Breast epithelium (tissue), 4 donors: ENCODE measurements at regions not wholly inside any gene's neighbourhood (a gene's known extent, or its start where the extent isn't known, plus 50 kb on each side); places are given as distances from the start of the nearest gene placed in this dataset.

Experiments used
- DNase-seq, 2 donors: peaks; one replicate each; pipeline ENCODE4 v3.0.0-alpha.2; 2019; ENCODE audit warnings: low spot score in 2 of 2
- H3K27ac ChIP-seq, 2 donors: fragments of 200-600 bp; sonication (generic) in 1 of 2; one replicate each; pipeline ENCODE4 v1.5.1; 2016 to 2019; ENCODE audit warnings: mild to moderate bottlenecking in 1 of 2
- H3K27me3 ChIP-seq, 2 donors: fragments of 200-600 bp; sonication (generic) in 1 of 2; one replicate each; pipeline versions ENCODE4 v1.5.1 to v1.6.0; 2017 to 2019; ENCODE audit warnings: control low read depth in 1 of 2, mild to moderate bottlenecking in 1 of 2
- H3K36me3 ChIP-seq: fragments of 200-600 bp; one replicate; pipeline ENCODE4 v1.5.1; 2019
- H3K4me1 ChIP-seq, 2 donors: fragments of 200-600 bp; sonication (generic); one replicate each; pipeline ENCODE4 v1.5.1; 2016 to 2019; ENCODE audit warnings: control low read depth in 1 of 2
- H3K4me3 ChIP-seq, 3 donors: fragments of 200-600 bp; sonication (generic); 1 replicate in 2 of 3; 2 replicates in 1 of 3; pipeline ENCODE4 v1.5.1; 2016 to 2019; ENCODE audit warnings: mild to moderate bottlenecking in 3 of 3, moderate library complexity in 2 of 3
- H3K9me3 ChIP-seq, 2 donors: fragments of 200-600 bp; sonication (generic) in 1 of 2; one replicate each; pipeline ENCODE4 v1.5.1; 2016 to 2019; ENCODE audit warnings: control low read depth in 1 of 2
- CTCF ChIP-seq, 3 donors: fragments of 450-650 bp; IDR thresholded peaks; one replicate each; pipeline ENCODE4 v1.5.1; 2016 to 2017; ENCODE audit warnings: antibody characterized with exemption in 3 of 3, mild to moderate bottlenecking in 3 of 3, moderate library complexity in 3 of 3
- POLR2A ChIP-seq: fragments of 450-650 bp; IDR thresholded peaks from one replicate; pipeline ENCODE4 v1.6.1; 2016; ENCODE audit warnings: antibody characterized with exemption, mild to moderate bottlenecking, moderate library complexity
- POLR2AphosphoS5 ChIP-seq, 3 donors: sonication (generic); formaldehyde crosslinking; IDR thresholded peaks; one replicate each; pipeline ENCODE4 v1.6.1; 2017; ENCODE audit warnings: antibody characterized with exemption in 3 of 3
- intact Hi-C: fragments of 100-400 bp; cut with DNase I; formaldehyde crosslinking; loops from one replicate; pipeline ENCODE4 v1.15.1; 2023; ENCODE audit warnings: low total_unique reads

- H3K4me1 ChIP-seq, result no peaks in the 10 kb centered on the region
- no peak overlapping the region for H3K27ac ChIP-seq
- intact Hi-C loops, result no loop called here
- DNase-seq, result no peak
- H3K27me3 ChIP-seq, result peaks cover 0 to 37% of the 10 kb centered on the region in 2 donors
- TF ChIP-seq POLR2AphosphoS5 (IDR thresholded peaks at IDR 0.05) (no peak), CTCF (IDR thresholded peaks at IDR 0.05) (no peak), POLR2A (no peak)
- no peak overlapping the region for H3K4me3 ChIP-seq
- H3K36me3 ChIP-seq, result no peaks in the 10 kb centered on the region
- peaks cover 8 to 22% of the 10 kb centered on the region in 2 donors for H3K9me3 ChIP-seq
Observed at GRCh38 chr22:47789171-47789570, 1026.7 kb downstream of the TBC1D22A start.

GRCh38 chr22:47788461-47788860, 1026.0 kb downstream of the TBC1D22A start:
- Histone ChIP-seq H3K9me3 (peaks cover 8 to 22% of the 10 kb centered on the region in 2 donors), H3K27me3 (peaks cover 0 to 42% of the 10 kb centered on the region in 2 donors), H3K4me1 (no peaks in the 10 kb centered on the region), H3K27ac (no peak overlapping the region), H3K4me3 (no peak overlapping the region), H3K36me3 (no peaks in the 10 kb centered on the region)
- intact Hi-C loops, result no loop called here
- DNase-seq, result no peak
- TF ChIP-seq POLR2A (no peak), CTCF (IDR thresholded peaks at IDR 0.05) (no peak), POLR2AphosphoS5 (IDR thresholded peaks at IDR 0.05) (no peak)

DNA sequence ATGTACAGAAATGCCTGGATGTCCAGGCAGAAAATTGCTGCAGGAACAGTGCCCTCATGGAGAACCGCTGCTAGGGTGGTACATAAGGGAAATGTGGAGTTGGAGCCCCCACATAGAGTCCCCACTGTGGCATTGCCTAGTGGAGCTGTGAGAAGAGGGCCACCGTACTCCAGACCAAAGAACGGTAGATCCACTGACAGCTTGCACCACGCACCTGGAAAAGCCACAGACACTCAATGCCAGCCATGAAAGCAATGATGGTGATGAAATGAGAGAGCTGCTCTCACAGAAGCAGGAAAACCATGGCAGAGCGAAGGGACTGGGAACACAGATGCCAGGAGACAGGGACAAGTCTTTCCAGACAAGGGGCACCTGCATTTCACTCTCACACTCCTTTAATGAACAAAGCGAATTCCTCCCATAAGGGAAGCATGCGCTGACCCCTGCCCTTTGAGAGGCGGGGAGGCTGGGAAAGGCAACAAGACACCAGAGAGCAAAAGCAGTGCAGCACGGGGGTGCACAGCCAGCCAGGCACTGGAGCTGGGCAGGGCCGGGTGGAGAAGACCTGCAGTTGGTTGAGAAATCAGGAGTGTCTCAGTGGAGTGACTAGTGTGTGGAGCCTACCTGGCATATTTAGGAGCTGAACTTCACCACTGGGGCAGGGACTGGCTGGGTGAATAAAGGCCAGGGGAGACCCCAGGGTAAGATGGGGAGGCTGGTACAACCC, 1025.2 kb downstream of the TBC1D22A start:
- no peak overlapping the region for H3K4me3 ChIP-seq
- H3K27ac ChIP-seq, result no peak overlapping the region
- TF ChIP-seq CTCF (IDR thresholded peaks at IDR 0.05) (no peak), POLR2AphosphoS5 (IDR thresholded peaks at IDR 0.05) (no peak), POLR2A (no peak)
- H3K9me3 ChIP-seq, result peaks cover 8 to 22% of the 10 kb centered on the region in 2 donors
- H3K36me3 ChIP-seq, result no peaks in the 10 kb centered on the region
- no peak for DNase-seq
- peaks cover 0 to 50% of the 10 kb centered on the region in 2 donors for H3K27me3 ChIP-seq
- intact Hi-C loops, result no loop called here
- H3K4me1 ChIP-seq, result no peaks in the 10 kb centered on the region

DNA sequence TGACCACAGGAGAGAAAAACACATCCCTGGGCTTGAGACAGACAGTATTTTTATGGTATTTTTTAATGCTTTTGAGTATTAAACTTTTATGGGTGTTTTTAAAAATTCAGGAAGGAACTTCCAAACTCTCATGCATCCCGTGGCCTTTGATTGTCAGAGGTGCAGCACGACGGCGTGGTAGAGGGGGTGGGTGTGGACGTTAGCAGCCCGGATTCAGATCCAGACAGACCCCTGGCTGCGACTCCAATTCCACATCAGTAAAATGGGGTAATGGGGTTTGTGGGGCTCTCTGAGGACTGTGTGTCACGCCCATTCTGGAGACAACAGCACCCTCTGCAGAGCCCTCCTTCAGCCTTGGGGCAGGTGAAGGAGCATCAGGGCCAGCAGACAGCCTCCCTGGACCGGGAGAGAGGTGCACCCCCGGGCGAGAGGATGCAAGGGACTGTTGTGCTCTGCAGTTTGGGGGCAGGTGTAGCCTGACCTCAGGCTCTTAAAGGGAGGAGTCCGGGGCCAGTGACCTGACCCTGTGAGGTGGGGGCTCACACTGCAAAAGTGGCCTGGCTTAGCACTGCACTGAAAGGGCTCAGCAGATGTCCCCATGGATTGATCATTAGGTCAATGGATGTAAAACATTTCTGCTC, 1024.3 kb downstream of the TBC1D22A start:
- intact Hi-C loops, result no loop called here
- no peak overlapping the region for H3K27ac ChIP-seq
- TF ChIP-seq POLR2A (no peak), CTCF (IDR thresholded peaks at IDR 0.05) (no peak), POLR2AphosphoS5 (IDR thresholded peaks at IDR 0.05) (no peak)
- peaks cover 0 to 53% of the 10 kb centered on the region in 2 donors for H3K27me3 ChIP-seq
- DNase-seq, result no peak
- H3K4me1 ChIP-seq, result no peaks in the 10 kb centered on the region
- H3K4me3 ChIP-seq, result no peak overlapping the region
- H3K36me3 ChIP-seq, result no peaks in the 10 kb centered on the region
- H3K9me3 ChIP-seq, result peaks cover 8 to 22% of the 10 kb centered on the region in 2 donors

- no peaks in the 10 kb centered on the region for H3K4me1 ChIP-seq
- H3K36me3 ChIP-seq, result no peaks in the 10 kb centered on the region
- no peak for TF ChIP-seq POLR2AphosphoS5 (IDR thresholded peaks at IDR 0.05)
- TF ChIP-seq POLR2A, result no peak
- no peak for TF ChIP-seq CTCF (IDR thresholded peaks at IDR 0.05)
- intact Hi-C loops, result no loop called here
- no peak overlapping the region for H3K27ac ChIP-seq
- H3K27me3 ChIP-seq, result peaks cover 0 to 55% of the 10 kb centered on the region in 2 donors
- H3K4me3 ChIP-seq, result no peak overlapping the region
- DNase-seq, result no peak
- peaks cover 8 to 22% of the 10 kb centered on the region in 2 donors for H3K9me3 ChIP-seq
Observed at GRCh38 chr22:47784991-47785390, 1022.5 kb downstream of the TBC1D22A start.
